Right lobe of liver (tissue), 4 donors: ENCODE measurements at regions not wholly inside any gene's neighbourhood (a gene's known extent, or its start where the extent isn't known, plus 50 kb on each side); places are given as distances from the start of the nearest gene placed in this dataset.

Experiments used
- POLR2A ChIP-seq: fragments of 450-650 bp; IDR thresholded peaks from one replicate; pipeline ENCODE4 v1.6.1; 2017; ENCODE audit warnings: antibody characterized with exemption, mild to moderate bottlenecking
- TF ChIP-seq, protein P1 (sequence below), 4 donors: fragments of 200-600 bp in 3 of 4; fragments of 450-650 bp in 1 of 4; IDR thresholded peaks; one replicate each; pipeline versions ENCODE4 v1.5.1 to v1.8.0; 2016 to 2022; ENCODE audit warnings: antibody characterized with exemption in 4 of 4, mild to moderate bottlenecking in 2 of 4
- donor health status: DM: no; HTN: no; CAD: no.
- donor health status: DM: no; HTN: no; CAD: no.
- donor health status: DM: no; HTN: yes; CAD: no.

DNA sequence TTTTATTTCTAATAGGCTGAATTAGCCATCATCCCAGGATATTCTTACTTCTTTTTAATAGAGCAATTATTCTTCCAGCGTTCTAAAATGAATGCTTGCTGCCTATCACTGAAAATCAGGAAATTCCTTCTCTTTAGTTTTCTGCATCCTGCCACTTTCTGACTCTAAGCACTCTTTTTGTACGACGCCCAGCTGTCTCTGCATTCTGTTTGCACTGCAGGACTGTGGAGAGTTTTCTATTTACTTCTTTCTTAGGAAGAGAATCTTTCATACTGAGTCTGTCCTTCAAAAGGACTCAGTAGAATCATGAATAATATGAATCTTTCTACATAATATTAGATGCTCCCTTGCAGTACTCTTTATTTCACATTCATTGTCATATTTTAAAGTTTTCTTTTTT, 360.4 kb upstream of the DSEL start:
- TF ChIP-seq POLR2A = no peak
- TF ChIP-seq, protein P1, sequence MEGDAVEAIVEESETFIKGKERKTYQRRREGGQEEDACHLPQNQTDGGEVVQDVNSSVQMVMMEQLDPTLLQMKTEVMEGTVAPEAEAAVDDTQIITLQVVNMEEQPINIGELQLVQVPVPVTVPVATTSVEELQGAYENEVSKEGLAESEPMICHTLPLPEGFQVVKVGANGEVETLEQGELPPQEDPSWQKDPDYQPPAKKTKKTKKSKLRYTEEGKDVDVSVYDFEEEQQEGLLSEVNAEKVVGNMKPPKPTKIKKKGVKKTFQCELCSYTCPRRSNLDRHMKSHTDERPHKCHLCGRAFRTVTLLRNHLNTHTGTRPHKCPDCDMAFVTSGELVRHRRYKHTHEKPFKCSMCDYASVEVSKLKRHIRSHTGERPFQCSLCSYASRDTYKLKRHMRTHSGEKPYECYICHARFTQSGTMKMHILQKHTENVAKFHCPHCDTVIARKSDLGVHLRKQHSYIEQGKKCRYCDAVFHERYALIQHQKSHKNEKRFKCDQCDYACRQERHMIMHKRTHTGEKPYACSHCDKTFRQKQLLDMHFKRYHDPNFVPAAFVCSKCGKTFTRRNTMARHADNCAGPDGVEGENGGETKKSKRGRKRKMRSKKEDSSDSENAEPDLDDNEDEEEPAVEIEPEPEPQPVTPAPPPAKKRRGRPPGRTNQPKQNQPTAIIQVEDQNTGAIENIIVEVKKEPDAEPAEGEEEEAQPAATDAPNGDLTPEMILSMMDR (IDR thresholded peaks at IDR 0.05) = no peak
